ENCODE measurements at regions not wholly inside any gene's neighbourhood (a gene's known extent, or its start where the extent isn't known, plus 50 kb on each side); places are given as distances from the start of the nearest gene placed in this dataset.

DNA sequence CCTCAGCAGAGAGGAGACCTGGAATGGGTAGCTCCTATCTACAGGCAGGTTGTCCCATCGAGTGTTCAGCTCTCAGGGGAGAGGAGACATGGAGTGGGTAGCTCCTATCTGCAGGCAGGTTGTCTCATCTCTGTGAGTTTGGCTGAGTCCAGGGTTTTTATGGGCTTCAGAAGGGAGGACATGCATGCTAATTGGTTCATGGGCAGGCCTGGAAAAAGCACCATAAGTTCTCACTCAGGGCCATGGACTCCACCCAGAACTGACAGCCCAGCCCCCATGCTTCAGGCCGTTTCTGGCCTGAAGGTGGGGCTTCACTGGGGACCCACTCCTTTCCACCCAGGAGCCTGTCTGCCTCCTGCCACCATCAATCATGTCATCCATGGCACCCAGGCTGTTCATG, 84.0 kb downstream of the CYB561 start:
- no peaks in the 10 kb centered on the region for H3K9me3 ChIP-seq (ENCODE audit: severe bottlenecking)
- DNase-seq (ENCODE audit: low spot score) (no peak), ATAC-seq (ENCODE audit: low read depth) (no peak)
- H3K27ac ChIP-seq (ENCODE audit: poor library complexity, severe bottlenecking), result no peak overlapping the region
- H3K27me3 ChIP-seq (ENCODE audit: insufficient read depth, poor library complexity, severe bottlenecking), result no peaks in the 10 kb centered on the region
- H3K36me3 ChIP-seq (ENCODE audit: low read depth), result peaks cover 89% of the 10 kb centered on the region
- no peak overlapping the region for H3K4me3 ChIP-seq (ENCODE audit: severe bottlenecking)
- TF ChIP-seq, protein P1, sequence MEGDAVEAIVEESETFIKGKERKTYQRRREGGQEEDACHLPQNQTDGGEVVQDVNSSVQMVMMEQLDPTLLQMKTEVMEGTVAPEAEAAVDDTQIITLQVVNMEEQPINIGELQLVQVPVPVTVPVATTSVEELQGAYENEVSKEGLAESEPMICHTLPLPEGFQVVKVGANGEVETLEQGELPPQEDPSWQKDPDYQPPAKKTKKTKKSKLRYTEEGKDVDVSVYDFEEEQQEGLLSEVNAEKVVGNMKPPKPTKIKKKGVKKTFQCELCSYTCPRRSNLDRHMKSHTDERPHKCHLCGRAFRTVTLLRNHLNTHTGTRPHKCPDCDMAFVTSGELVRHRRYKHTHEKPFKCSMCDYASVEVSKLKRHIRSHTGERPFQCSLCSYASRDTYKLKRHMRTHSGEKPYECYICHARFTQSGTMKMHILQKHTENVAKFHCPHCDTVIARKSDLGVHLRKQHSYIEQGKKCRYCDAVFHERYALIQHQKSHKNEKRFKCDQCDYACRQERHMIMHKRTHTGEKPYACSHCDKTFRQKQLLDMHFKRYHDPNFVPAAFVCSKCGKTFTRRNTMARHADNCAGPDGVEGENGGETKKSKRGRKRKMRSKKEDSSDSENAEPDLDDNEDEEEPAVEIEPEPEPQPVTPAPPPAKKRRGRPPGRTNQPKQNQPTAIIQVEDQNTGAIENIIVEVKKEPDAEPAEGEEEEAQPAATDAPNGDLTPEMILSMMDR (IDR thresholded peaks at IDR 0.05; ENCODE audit: poor library complexity, severe bottlenecking), result no peak
- peaks cover 2% of the 10 kb centered on the region for H3K4me1 ChIP-seq (ENCODE audit: insufficient read depth, poor library complexity, severe bottlenecking)

DNA sequence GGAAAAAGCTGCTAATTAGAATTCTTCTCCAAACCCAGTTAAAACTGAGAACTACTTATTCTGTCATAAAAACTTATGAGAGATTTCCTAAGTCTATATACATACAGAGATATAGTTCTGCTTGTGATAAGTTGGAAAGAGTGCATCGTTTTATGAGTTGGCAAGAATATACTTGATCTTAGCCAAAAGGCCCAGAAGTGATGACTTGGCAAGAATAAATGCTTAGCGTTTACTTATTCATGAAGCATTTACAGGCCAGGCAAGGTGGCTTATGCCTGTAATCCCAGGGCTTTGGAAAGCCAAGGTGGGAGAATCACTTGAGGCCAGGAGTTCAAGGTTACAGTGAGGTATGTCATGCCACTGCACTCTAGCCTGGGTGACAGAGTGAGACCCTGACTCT, 81.7 kb downstream of the CYB561 start:
- H3K9me3 ChIP-seq (ENCODE audit: severe bottlenecking), result no peaks in the 10 kb centered on the region
- TF ChIP-seq, protein P1 (IDR thresholded peaks at IDR 0.05; ENCODE audit: poor library complexity, severe bottlenecking), result no peak
- ATAC-seq (ENCODE audit: low read depth) (no peak), DNase-seq (ENCODE audit: low spot score) (no peak)
- no peaks in the 10 kb centered on the region for H3K4me1 ChIP-seq (ENCODE audit: insufficient read depth, poor library complexity, severe bottlenecking)
- H3K27me3 ChIP-seq (ENCODE audit: insufficient read depth, poor library complexity, severe bottlenecking), result no peaks in the 10 kb centered on the region
- no peak overlapping the region for H3K4me3 ChIP-seq (ENCODE audit: severe bottlenecking)
- no peak overlapping the region for H3K27ac ChIP-seq (ENCODE audit: poor library complexity, severe bottlenecking)
- H3K36me3 ChIP-seq (ENCODE audit: low read depth), result peaks cover 81% of the 10 kb centered on the region

DNA sequence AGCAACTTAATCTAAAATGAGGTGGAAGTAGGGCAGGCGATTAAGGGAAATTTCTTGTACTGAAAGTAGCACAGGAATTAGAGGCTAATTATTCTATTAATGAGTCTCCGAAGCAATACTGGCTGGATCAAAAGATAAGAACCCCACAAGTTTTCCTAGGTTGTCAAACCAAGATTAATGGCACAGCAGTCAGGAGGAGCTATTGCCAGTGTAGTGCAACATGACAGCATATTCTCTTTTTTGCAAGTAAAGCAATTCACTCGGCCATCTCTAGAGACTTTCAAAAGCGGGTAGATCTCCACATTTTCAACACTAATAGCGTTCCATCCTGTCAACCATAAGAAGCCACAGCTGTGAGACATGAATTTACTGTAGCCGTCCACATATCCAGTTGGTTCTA, 81.2 kb downstream of the CYB561 start:
- Histone ChIP-seq H3K4me3 (ENCODE audit: severe bottlenecking) (no peak overlapping the region), H3K27me3 (ENCODE audit: insufficient read depth, poor library complexity, severe bottlenecking) (no peaks in the 10 kb centered on the region), H3K27ac (ENCODE audit: poor library complexity, severe bottlenecking) (no peak overlapping the region), H3K4me1 (ENCODE audit: insufficient read depth, poor library complexity, severe bottlenecking) (no peaks in the 10 kb centered on the region), H3K9me3 (ENCODE audit: severe bottlenecking) (no peaks in the 10 kb centered on the region), H3K36me3 (ENCODE audit: low read depth) (peaks cover 76% of the 10 kb centered on the region)
- DNase-seq (ENCODE audit: low spot score) (no peak), ATAC-seq (ENCODE audit: low read depth) (no peak)
- TF ChIP-seq, protein P1 (IDR thresholded peaks at IDR 0.05; ENCODE audit: poor library complexity, severe bottlenecking), result no peak

DNA sequence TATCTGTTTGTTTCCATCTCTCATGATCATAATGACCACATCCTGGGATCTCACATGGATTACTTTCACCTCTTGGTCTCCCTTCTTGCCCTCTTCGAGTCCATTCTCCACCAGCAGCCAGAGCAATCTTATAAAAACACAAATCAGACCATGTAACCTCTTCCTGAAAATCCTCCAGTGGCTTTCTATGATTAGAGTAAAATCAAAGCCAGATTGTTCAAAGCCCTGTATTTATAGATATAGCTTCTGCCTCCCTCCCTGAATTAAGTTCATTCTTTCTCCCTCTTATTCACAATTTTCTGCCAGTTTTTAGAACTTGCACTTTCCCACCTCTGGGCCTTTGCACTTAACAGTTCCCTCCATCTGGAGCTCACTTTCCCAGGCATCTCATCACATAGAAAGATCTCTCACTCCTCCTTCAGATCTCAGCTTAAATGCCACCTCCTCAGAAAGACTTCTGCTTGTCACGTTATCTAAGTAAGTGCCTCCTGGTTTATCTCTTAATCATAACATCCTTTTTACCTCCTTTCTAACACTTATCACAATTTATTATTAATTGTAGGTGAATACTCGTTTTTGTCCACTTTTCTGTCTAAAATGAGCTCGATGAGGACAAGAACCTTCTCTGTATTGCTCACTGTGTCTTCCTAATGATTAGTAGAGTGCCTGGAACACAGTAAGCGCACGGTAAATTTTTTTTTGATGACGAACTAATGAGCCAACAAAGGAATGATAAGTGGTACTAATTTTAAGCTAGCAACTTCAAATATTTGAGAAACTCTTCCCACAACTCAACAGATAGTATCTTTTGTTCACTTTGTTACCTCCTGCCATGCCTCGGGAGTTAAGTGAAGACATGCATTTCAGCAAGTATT, 80.5 kb downstream of the CYB561 start:
- Histone ChIP-seq H3K27ac (ENCODE audit: poor library complexity, severe bottlenecking) (no peak overlapping the region), H3K27me3 (ENCODE audit: insufficient read depth, poor library complexity, severe bottlenecking) (no peaks in the 10 kb centered on the region), H3K4me3 (ENCODE audit: severe bottlenecking) (no peak overlapping the region), H3K4me1 (ENCODE audit: insufficient read depth, poor library complexity, severe bottlenecking) (no peaks in the 10 kb centered on the region), H3K9me3 (ENCODE audit: severe bottlenecking) (no peaks in the 10 kb centered on the region), H3K36me3 (ENCODE audit: low read depth) (peaks cover 74% of the 10 kb centered on the region)
- no peak for ATAC-seq (ENCODE audit: low read depth)
- TF ChIP-seq, protein P1 (IDR thresholded peaks at IDR 0.05; ENCODE audit: poor library complexity, severe bottlenecking), result no peak
- DNase-seq (ENCODE audit: low spot score), result no peak

DNA sequence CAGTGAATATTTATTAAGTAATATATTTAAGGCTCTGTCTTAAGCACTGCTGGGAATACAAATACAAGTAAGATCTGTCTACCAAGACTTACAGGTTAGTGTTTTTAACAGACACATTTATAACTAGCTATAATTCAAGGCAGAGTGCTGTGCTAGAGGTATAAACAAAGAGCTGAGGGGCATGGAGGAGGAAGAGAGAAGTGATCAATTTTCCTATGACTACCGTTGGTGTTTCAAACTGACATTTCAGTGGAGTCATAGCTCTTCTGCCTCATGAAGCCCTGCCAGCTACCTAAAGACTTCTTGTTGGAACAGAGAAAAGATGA, 79.9 kb downstream of the CYB561 start:
- TF ChIP-seq, protein P1 (IDR thresholded peaks at IDR 0.05; ENCODE audit: poor library complexity, severe bottlenecking), result no peak

More for the DNA sequence above, 79.9 kb downstream of the CYB561 start:
- Histone ChIP-seq H3K4me3 (ENCODE audit: severe bottlenecking) (no peak overlapping the region), H3K4me1 (ENCODE audit: insufficient read depth, poor library complexity, severe bottlenecking) (no peaks in the 10 kb centered on the region), H3K36me3 (ENCODE audit: low read depth) (peaks cover 73% of the 10 kb centered on the region), H3K27me3 (ENCODE audit: insufficient read depth, poor library complexity, severe bottlenecking) (no peaks in the 10 kb centered on the region), H3K27ac (ENCODE audit: poor library complexity, severe bottlenecking) (no peak overlapping the region), H3K9me3 (ENCODE audit: severe bottlenecking) (no peaks in the 10 kb centered on the region)
- DNase-seq (ENCODE audit: low spot score), result no peak
- ATAC-seq (ENCODE audit: low read depth), result no peak
